Kidney epithelial cell (primary cell): ENCODE measurements at regions not wholly inside any gene's neighbourhood (a gene's known extent, or its start where the extent isn't known, plus 50 kb on each side); places are given as distances from the start of the nearest gene placed in this dataset.

Source experiments
- DNase-seq: peaks from one replicate; pipeline ENCODE4 v3.0.0-alpha.2; 2010; ENCODE audit warnings: low read depth
- H3K27me3 ChIP-seq: 2 replicates; pipeline ENCODE4 v1.6.0; 2011; ENCODE audit warnings: low read length; ENCODE audit not compliant: control insufficient read depth, insufficient read depth
- H3K36me3 ChIP-seq: 2 replicates; pipeline ENCODE4 v1.5.1; 2011; ENCODE audit warnings: low read length; ENCODE audit not compliant: control insufficient read depth, insufficient read depth
- H3K4me3 ChIP-seq: 2 replicates; pipeline ENCODE4 v1.5.1; 2011; ENCODE audit warnings: low read depth, mild to moderate bottlenecking, control low read depth, low read length
- TF ChIP-seq, protein P1 (sequence below): IDR thresholded peaks from 2 replicates; pipeline ENCODE4 v1.5.1; 2011; ENCODE audit warnings: mild to moderate bottlenecking, moderate library complexity, low read length, control low read depth, inconsistent platforms; ENCODE audit not compliant: insufficient read depth, poor library complexity, severe bottlenecking

DNA sequence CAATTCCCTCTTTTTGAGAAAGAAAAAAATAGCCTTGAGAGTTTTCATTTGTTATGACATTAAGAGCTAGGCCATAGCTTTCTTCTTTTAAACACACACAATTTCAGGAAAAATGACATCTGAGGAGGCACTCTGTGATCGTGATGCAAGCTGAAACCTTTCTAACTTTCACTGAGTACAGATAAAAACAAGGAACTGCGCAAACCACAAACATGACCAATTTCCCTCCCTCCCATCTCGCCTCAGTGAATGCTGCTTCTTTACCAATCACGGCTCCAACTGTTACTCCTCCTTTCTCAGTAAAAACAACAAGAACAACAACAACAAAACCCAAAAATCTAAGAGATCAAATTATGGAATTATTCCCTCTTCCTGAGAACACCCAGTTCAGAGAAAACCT lies 626.8 kb downstream of the TLL1 start:
- TF ChIP-seq, protein P1, sequence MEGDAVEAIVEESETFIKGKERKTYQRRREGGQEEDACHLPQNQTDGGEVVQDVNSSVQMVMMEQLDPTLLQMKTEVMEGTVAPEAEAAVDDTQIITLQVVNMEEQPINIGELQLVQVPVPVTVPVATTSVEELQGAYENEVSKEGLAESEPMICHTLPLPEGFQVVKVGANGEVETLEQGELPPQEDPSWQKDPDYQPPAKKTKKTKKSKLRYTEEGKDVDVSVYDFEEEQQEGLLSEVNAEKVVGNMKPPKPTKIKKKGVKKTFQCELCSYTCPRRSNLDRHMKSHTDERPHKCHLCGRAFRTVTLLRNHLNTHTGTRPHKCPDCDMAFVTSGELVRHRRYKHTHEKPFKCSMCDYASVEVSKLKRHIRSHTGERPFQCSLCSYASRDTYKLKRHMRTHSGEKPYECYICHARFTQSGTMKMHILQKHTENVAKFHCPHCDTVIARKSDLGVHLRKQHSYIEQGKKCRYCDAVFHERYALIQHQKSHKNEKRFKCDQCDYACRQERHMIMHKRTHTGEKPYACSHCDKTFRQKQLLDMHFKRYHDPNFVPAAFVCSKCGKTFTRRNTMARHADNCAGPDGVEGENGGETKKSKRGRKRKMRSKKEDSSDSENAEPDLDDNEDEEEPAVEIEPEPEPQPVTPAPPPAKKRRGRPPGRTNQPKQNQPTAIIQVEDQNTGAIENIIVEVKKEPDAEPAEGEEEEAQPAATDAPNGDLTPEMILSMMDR, result no peak
- DNase-seq, result no peak
- Histone ChIP-seq H3K4me3 (no peak overlapping the region), H3K36me3 (no peaks in the 10 kb centered on the region), H3K27me3 (no peaks in the 10 kb centered on the region)

DNA sequence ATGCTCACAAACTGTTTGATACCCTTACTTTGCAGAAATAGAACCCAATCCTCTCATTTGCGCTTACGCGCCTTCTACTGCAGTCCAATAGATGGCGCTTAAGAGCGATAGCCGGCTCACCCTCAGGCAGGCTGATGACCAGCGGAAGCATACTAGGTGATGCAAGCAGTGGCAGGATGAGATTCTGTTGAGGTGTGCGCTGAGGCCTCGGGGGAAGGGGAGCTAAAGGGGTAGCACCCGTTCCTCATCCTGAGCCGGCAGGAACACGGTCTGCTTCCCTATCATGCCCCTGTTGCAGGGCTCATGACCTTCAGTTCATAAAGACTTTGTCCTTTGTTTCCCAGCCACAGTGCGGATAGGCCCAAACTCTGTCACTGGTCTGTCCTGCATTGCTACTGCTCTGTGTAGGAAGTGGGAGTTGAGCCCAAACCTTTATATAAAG lies 628.9 kb downstream of the TLL1 start:
- no peaks in the 10 kb centered on the region for H3K36me3 ChIP-seq
- no peaks in the 10 kb centered on the region for H3K27me3 ChIP-seq
- no peak overlapping the region for H3K4me3 ChIP-seq
- TF ChIP-seq, protein P1, result peak; percentile 69
- DNase-seq, result no peak

DNA sequence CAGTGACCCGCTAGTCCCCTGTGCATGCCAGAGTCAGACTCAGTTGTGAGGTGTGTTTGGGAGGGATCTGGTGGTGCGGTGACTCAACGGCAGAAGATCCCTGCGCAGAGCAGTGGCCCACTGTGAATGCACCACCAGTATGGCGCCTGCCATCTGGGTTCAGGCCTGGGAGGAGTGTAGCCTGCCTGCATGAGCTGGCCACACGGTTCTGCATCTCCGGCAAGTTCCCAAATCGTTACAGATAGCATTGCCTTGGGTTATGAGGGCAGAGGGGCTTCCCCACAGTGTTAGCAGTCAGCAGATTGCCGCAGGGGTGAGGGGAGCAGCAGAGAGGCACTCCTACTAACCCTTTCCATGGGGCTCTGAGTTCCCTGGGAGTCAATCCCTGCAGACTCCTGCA lies 629.6 kb downstream of the TLL1 start:
- H3K27me3 ChIP-seq, result no peaks in the 10 kb centered on the region
- no peaks in the 10 kb centered on the region for H3K36me3 ChIP-seq
- no peak overlapping the region for H3K4me3 ChIP-seq
- TF ChIP-seq, protein P1, result no peak
- DNase-seq, result no peak

DNA sequence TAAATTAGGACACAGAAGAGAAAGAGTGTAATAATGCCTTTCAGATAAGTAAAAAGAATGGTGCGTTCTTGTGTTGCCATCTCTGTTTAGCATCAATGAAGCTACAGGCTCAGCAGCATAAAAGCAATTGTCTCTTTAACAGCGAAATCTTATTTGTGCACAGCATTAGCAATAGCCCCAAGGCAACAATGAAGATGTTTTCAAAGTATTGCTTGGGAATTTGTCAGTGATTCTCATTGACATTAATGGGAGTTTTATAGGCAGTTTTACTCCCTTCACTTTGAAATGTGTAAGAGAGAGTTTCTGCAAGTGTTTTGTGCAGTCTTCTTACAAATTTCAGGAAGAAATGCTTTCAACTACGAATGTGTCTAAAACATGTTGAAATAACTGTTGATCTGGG lies 633.0 kb downstream of the TLL1 start:
- no peak for DNase-seq
- TF ChIP-seq, protein P1, result no peak
- Histone ChIP-seq H3K36me3 (no peaks in the 10 kb centered on the region), H3K4me3 (no peak overlapping the region), H3K27me3 (no peaks in the 10 kb centered on the region)

DNA sequence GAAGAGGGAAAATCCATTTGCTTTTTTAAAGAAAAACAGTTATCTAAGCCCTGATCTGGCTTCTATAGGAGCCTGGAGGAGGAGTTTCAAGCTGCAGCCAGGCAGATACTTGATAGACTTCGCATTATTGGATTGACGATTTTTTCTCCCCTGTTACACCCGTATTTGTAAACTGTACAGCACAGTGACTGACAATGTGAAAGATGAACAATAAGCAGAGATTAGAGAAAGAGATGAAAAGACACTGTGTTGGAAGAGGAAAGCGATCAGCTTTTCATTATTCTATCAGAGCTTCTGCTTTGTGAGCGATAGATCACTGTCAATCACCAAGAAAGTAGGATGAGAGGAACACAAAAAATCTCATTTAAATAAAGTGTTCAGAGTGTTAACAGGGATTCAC lies 639.2 kb downstream of the TLL1 start:
- Histone ChIP-seq H3K36me3 (no peaks in the 10 kb centered on the region), H3K4me3 (no peak overlapping the region), H3K27me3 (no peaks in the 10 kb centered on the region)
- no peak for DNase-seq
- TF ChIP-seq, protein P1, result no peak

DNA sequence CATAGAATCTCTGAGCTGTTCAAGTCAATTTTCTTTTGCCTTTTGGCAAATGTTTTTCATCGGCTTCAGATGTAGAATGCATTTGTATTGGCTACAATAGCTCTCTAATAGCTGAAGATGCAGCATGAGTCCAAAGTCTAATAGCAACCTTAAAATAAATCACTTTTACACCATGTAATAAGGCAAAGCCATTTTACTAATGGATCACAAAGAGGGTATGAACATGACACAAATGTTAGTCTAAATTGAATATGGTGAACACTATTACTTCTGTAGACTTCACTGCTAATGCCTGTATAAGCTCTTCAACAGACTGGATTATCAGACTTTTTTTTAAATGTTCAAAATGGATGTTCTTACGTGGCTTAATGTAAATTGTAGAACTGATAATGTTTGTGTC lies 645.3 kb downstream of the TLL1 start:
- Histone ChIP-seq H3K27me3 (no peaks in the 10 kb centered on the region), H3K36me3 (no peaks in the 10 kb centered on the region), H3K4me3 (no peak overlapping the region)
- TF ChIP-seq, protein P1, result no peak
- no peak for DNase-seq
